Esophagus muscularis mucosa (tissue), 4 donors: ENCODE measurements at regions not wholly inside any gene's neighbourhood (a gene's known extent, or its start where the extent isn't known, plus 50 kb on each side); places are given as distances from the start of the nearest gene placed in this dataset.

Experiments
- DNase-seq: peaks from one replicate; pipeline ENCODE4 v3.0.0-alpha.2; 2017; ENCODE audit errors: extremely low spot score
- H3K27ac ChIP-seq, 4 donors: fragments of 200-600 bp; sonication (generic); replicated peaks in 1 of 4; 1 replicate in 3 of 4; 2 replicates in 1 of 4; pipeline ENCODE4 v1.5.1; 2016 to 2019; ENCODE audit warnings: mild to moderate bottlenecking in 1 of 4
- H3K27me3 ChIP-seq, 4 donors: fragments of 200-600 bp; sonication (generic); one replicate each; pipeline versions ENCODE4 v1.5.1 to v1.6.0; 2016 to 2019
- H3K36me3 ChIP-seq, 4 donors: fragments of 200-600 bp; sonication (generic); one replicate each; pipeline ENCODE4 v1.5.1; 2016 to 2019
- H3K4me1 ChIP-seq, 4 donors: fragments of 200-600 bp; sonication (generic); one replicate each; pipeline ENCODE4 v1.5.1; 2016 to 2019
- H3K4me3 ChIP-seq, 4 donors: fragments of 200-600 bp; sonication (generic); 1 replicate in 2 of 4; 2 replicates in 2 of 4; pipeline ENCODE4 v1.5.1; 2016 to 2019; ENCODE audit warnings: mild to moderate bottlenecking in 4 of 4, moderate library complexity in 1 of 4
- H3K9me3 ChIP-seq, 4 donors: fragments of 200-600 bp; sonication (generic); 1 replicate in 3 of 4; 2 replicates in 1 of 4; pipeline ENCODE4 v1.5.1; 2016 to 2019
- CTCF ChIP-seq, 3 experiments: fragments of 200-600 bp in 2 of 3; fragments of 450-650 bp in 1 of 3; sonication (generic) in 2 of 3; IDR thresholded peaks; one replicate each; pipeline ENCODE4 v1.5.1; 2017 to 2019; ENCODE audit warnings: antibody characterized with exemption in 3 of 3, mild to moderate bottlenecking in 2 of 3, moderate library complexity in 1 of 3
- EP300 ChIP-seq: sonication (generic); formaldehyde crosslinking; IDR thresholded peaks from one replicate; pipeline ENCODE4 v1.6.1; 2017; ENCODE audit warnings: antibody characterized with exemption
- POLR2A ChIP-seq: fragments of 450-650 bp; IDR thresholded peaks from one replicate; pipeline ENCODE4 v1.6.1; 2017; ENCODE audit warnings: antibody characterized with exemption, moderate library complexity, mild to moderate bottlenecking, low read depth
- POLR2AphosphoS5 ChIP-seq, 2 donors: sonication (generic); formaldehyde crosslinking; IDR thresholded peaks; one replicate each; pipeline ENCODE4 v1.6.1; 2017; ENCODE audit warnings: antibody characterized with exemption in 2 of 2
- WGBS: methylation state at CpG from one replicate; pipeline ENCODE4 v1.1.5; 2018; 5-methylcytosine and 5-hydroxymethylcytosine counted together
- intact Hi-C: fragments of 100-400 bp; cut with DNase I; formaldehyde crosslinking; loops from one replicate; pipeline ENCODE4 v1.15.1; 2023

GRCh38 chr18:41719808-41720207, 235.2 kb upstream of the PIK3C3 start:
- H3K4me1 ChIP-seq: no peaks in the 10 kb centered on the region
- no peak for DNase-seq
- no peaks in the 10 kb centered on the region for H3K27me3 ChIP-seq
- 70% methylated on average over 3 of the region's 3 CpGs for WGBS
- no peaks in the 10 kb centered on the region for H3K9me3 ChIP-seq
- H3K27ac ChIP-seq: no peak overlapping the region
- no peak overlapping the region for H3K4me3 ChIP-seq
- no peaks in the 10 kb centered on the region for H3K36me3 ChIP-seq
- TF ChIP-seq POLR2A (no peak), EP300 (no peak), CTCF (IDR thresholded peaks at IDR 0.05) (no peak), POLR2AphosphoS5 (IDR thresholded peaks at IDR 0.05) (no peak)
- intact Hi-C loops: no loop called here

GRCh38 chr18:41714872-41715271, 240.2 kb upstream of the PIK3C3 start:
- H3K36me3 ChIP-seq: no peaks in the 10 kb centered on the region
- intact Hi-C loops: no loop called here
- H3K27me3 ChIP-seq: no peaks in the 10 kb centered on the region
- TF ChIP-seq POLR2AphosphoS5 (IDR thresholded peaks at IDR 0.05): no peak
- TF ChIP-seq POLR2A: no peak
- no peak for TF ChIP-seq EP300
- no peak for TF ChIP-seq CTCF (IDR thresholded peaks at IDR 0.05)
- DNase-seq: no peak
- no peaks in the 10 kb centered on the region for H3K4me1 ChIP-seq
- H3K27ac ChIP-seq: no peak overlapping the region
- no peak overlapping the region for H3K4me3 ChIP-seq
- no peaks in the 10 kb centered on the region for H3K9me3 ChIP-seq

GRCh38 chr18:41713969-41714825, 240.8 kb upstream of the PIK3C3 start:
- intact Hi-C loops: no loop called here
- Histone ChIP-seq H3K27ac (no peak overlapping the region), H3K4me3 (no peak overlapping the region), H3K9me3 (no peaks in the 10 kb centered on the region), H3K4me1 (no peaks in the 10 kb centered on the region), H3K36me3 (no peaks in the 10 kb centered on the region), H3K27me3 (no peaks in the 10 kb centered on the region)
- no peak for TF ChIP-seq POLR2AphosphoS5 (IDR thresholded peaks at IDR 0.05)
- TF ChIP-seq EP300: no peak
- TF ChIP-seq POLR2A: no peak
- no peak for TF ChIP-seq CTCF (IDR thresholded peaks at IDR 0.05)
- 77% methylated on average over 3 of the region's 3 CpGs for WGBS
- DNase-seq: no peak

GRCh38 chr18:41706301-41706700, 248.7 kb upstream of the PIK3C3 start:
- H3K4me3 ChIP-seq: no peak overlapping the region
- H3K36me3 ChIP-seq: no peaks in the 10 kb centered on the region
- intact Hi-C loops: no loop called here
- TF ChIP-seq POLR2AphosphoS5 (IDR thresholded peaks at IDR 0.05) (no peak), CTCF (IDR thresholded peaks at IDR 0.05) (no peak), EP300 (no peak), POLR2A (no peak)
- H3K9me3 ChIP-seq: no peaks in the 10 kb centered on the region
- no peak overlapping the region for H3K27ac ChIP-seq
- no peaks in the 10 kb centered on the region for H3K4me1 ChIP-seq
- no peaks in the 10 kb centered on the region for H3K27me3 ChIP-seq
- 78% methylated on average over 3 of the region's 3 CpGs for WGBS
- DNase-seq: no peak
